ENCODE measurements at regions not wholly inside any gene's neighbourhood (a gene's known extent, or its start where the extent isn't known, plus 50 kb on each side); places are given as distances from the start of the nearest gene placed in this dataset.

- TF ChIP-seq EZH2 (IDR thresholded peaks at IDR 0.05; ENCODE audit: low read length, missing control alignments) (no peak), CTCF (conservative IDR thresholded peaks at IDR 0.05 in 1 of 2, IDR thresholded peaks at IDR 0.05 in 1 of 2; ENCODE audit: low read depth in 1 of 2, low read length in 2 of 2) (no peak)
These were observed 394.0 kb upstream of the NAALADL2 start for GRCh38 chr3:174465177-174465576.

All from fibroblast of lung (primary cell).